Fibroblast of lung (primary cell): ENCODE measurements at regions not wholly inside any gene's neighbourhood (a gene's known extent, or its start where the extent isn't known, plus 50 kb on each side); places are given as distances from the start of the nearest gene placed in this dataset.
A peak's percentile ranks its signal among the peaks of the same experiment; 100 is the strongest.

Experiments
- DNase-seq, 2 donors: peaks; one replicate each; pipeline versions ENCODE4 v3.0.0 to v3.0.0-alpha.2; 2010; ENCODE audit warnings: low read depth in 2 of 2
- H2AFZ ChIP-seq: 2 replicates; pipeline ENCODE4 v1.5.1; 2012; ENCODE audit warnings: low read length, control low read depth, inconsistent platforms
- H3K27ac ChIP-seq: 2 replicates; pipeline ENCODE4 v1.5.1; 2011; ENCODE audit warnings: low read length, control low read depth; ENCODE audit not compliant: insufficient read depth
- H3K27me3 ChIP-seq: 2 replicates; pipeline ENCODE4 v1.5.1; 2011; ENCODE audit warnings: mild to moderate bottlenecking, low read length; ENCODE audit not compliant: control insufficient read depth, insufficient read depth
- H3K36me3 ChIP-seq: 2 replicates; pipeline ENCODE4 v1.5.1; 2011; ENCODE audit warnings: low read length; ENCODE audit not compliant: control insufficient read depth, insufficient read depth
- H3K4me1 ChIP-seq: 2 replicates; pipeline ENCODE4 v1.5.1; 2011; ENCODE audit warnings: low read length; ENCODE audit not compliant: control insufficient read depth, insufficient read depth; ENCODE audit errors: extremely low read depth
- H3K4me2 ChIP-seq: 2 replicates; pipeline ENCODE4 v1.5.1; 2011; ENCODE audit warnings: low read length, control low read depth; ENCODE audit not compliant: insufficient read depth; ENCODE audit errors: extremely low read depth
- H3K4me3 ChIP-seq, 4 experiments: fragments of 200-600 bp in 1 of 4; sonication (generic) in 1 of 4; replicated peaks in 1 of 4; 2 replicates each; pipeline ENCODE4 v1.5.1; 2011 to 2016; ENCODE audit warnings: low read length in 4 of 4, low read depth in 3 of 4, mild to moderate bottlenecking in 3 of 4, control low read depth in 2 of 4, inconsistent platforms in 1 of 4, mixed read lengths in 1 of 4; ENCODE audit not compliant: insufficient read depth in 1 of 4; ENCODE audit errors: control extremely low read depth in 1 of 4
- H3K79me2 ChIP-seq: 2 replicates; pipeline ENCODE4 v1.5.1; 2012; ENCODE audit warnings: mild to moderate bottlenecking, low read length, inconsistent platforms; ENCODE audit not compliant: control insufficient read depth, insufficient read depth
- H3K9ac ChIP-seq: 2 replicates; pipeline ENCODE4 v1.5.1; 2011; ENCODE audit warnings: mild to moderate bottlenecking, low read length, control low read depth; ENCODE audit not compliant: insufficient read depth
- H3K9me3 ChIP-seq: 2 replicates; pipeline ENCODE4 v1.5.1; 2012; ENCODE audit warnings: low read depth, low read length; ENCODE audit not compliant: control insufficient read depth, insufficient read depth
- H4K20me1 ChIP-seq: 2 replicates; pipeline ENCODE4 v1.5.1; 2011; ENCODE audit warnings: low read length; ENCODE audit not compliant: control insufficient read depth, insufficient read depth; ENCODE audit errors: extremely low read depth
- CTCF ChIP-seq, 2 donors: IDR thresholded peaks in 1 of 2; conservative IDR thresholded peaks in 1 of 2; 1 replicate in 1 of 2; 2 replicates in 1 of 2; pipeline ENCODE4 v1.5.1; 2011 to 2012; ENCODE audit warnings: low read length in 2 of 2, control low read depth in 1 of 2, inconsistent platforms in 1 of 2, low read depth in 1 of 2, mild to moderate bottlenecking in 1 of 2
- EZH2 ChIP-seq: IDR thresholded peaks from 2 replicates; pipeline ENCODE4 v1.5.1; 2012; ENCODE audit warnings: low read length, control low read depth, mild to moderate bottlenecking; ENCODE audit errors: missing control alignments

GRCh38 chr16:62712566-62712965 is 676.3 kb upstream of the CDH8 start:
- H3K9ac ChIP-seq = no peak overlapping the region

DNA sequence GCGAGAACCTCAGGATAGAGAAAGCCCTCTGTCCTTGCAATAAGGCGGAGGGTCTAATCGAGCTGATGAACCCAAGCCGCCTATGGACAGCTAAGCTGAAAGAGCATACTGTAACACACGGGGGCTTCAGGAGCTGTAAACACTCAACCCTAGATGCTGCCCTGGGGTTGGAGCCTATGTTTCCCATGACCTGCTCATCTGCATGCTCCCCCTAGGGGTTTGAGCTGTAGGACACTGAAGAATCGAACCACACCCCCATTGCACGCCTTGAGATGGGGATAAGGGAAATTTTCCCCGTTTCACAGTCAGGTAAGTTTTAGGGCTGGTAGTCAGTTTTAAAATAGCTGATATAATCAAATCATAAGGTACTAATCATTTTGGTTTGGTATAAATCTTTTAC is 675.6 kb upstream of the CDH8 start:
- H3K9me3 ChIP-seq = no peaks in the 10 kb centered on the region
- no peaks in the 10 kb centered on the region for H3K4me1 ChIP-seq
- H3K27me3 ChIP-seq = no peaks in the 10 kb centered on the region
- H3K79me2 ChIP-seq = no peaks in the 10 kb centered on the region
- H3K9ac ChIP-seq = no peak overlapping the region
- H3K27ac ChIP-seq = no peak overlapping the region
- H2AFZ ChIP-seq = no peak overlapping the region
- H3K4me2 ChIP-seq = no peak overlapping the region
- TF ChIP-seq EZH2 (no peak), CTCF (conservative IDR thresholded peaks at IDR 0.05 in 1 of 2, IDR thresholded peaks at IDR 0.05 in 1 of 2; ENCODE audit: low read depth in 1 of 2, low read length in 2 of 2) (no peak)
- H3K4me3 ChIP-seq = no peak overlapping the region
- H3K36me3 ChIP-seq = no peaks in the 10 kb centered on the region
- no peaks in the 10 kb centered on the region for H4K20me1 ChIP-seq
- no peak for DNase-seq

More at GRCh38 chr16:62712566-62712965, 676.3 kb upstream of the CDH8 start:
- Histone ChIP-seq H2AFZ (no peak overlapping the region), H3K4me1 (no peaks in the 10 kb centered on the region), H3K36me3 (no peaks in the 10 kb centered on the region), H3K4me3 (no peak overlapping the region), H3K27ac (no peak overlapping the region), H4K20me1 (no peaks in the 10 kb centered on the region), H3K79me2 (no peaks in the 10 kb centered on the region), H3K27me3 (no peaks in the 10 kb centered on the region), H3K4me2 (no peak overlapping the region), H3K9me3 (no peaks in the 10 kb centered on the region)
- DNase-seq = peak in 1 of 2 donors; percentile 0
- TF ChIP-seq CTCF (conservative IDR thresholded peaks at IDR 0.05 in 1 of 2, IDR thresholded peaks at IDR 0.05 in 1 of 2; ENCODE audit: low read depth in 1 of 2, low read length in 2 of 2) = no peak
- no peak for TF ChIP-seq EZH2

DNA sequence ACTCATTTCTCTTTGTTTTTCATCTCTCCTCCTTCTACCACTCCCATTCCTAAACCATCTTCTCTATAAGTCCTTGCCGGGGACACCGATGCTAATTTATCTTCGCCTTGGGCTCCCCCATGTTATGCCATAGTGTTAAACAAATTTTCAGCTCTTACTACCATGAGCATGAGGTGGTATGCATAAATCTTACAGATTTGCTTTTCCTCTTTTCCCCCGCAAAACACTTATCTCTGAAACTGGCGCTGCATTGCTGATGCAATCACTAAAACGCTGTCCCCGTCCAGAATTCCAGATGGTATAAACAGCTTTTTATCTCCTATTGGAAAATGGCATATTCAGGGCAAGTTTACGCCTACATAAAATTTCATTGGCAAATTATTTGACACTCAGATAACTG is 673.6 kb upstream of the CDH8 start:
- no peak overlapping the region for H3K4me3 ChIP-seq
- no peak overlapping the region for H3K4me2 ChIP-seq
- TF ChIP-seq EZH2 = no peak
- TF ChIP-seq CTCF (conservative IDR thresholded peaks at IDR 0.05 in 1 of 2, IDR thresholded peaks at IDR 0.05 in 1 of 2; ENCODE audit: low read depth in 1 of 2, low read length in 2 of 2) = no peak

More for the DNA sequence above, 673.6 kb upstream of the CDH8 start:
- no peak overlapping the region for H3K9ac ChIP-seq
- H3K4me1 ChIP-seq = no peaks in the 10 kb centered on the region
- no peaks in the 10 kb centered on the region for H3K27me3 ChIP-seq
- H3K9me3 ChIP-seq = no peaks in the 10 kb centered on the region
- no peak overlapping the region for H2AFZ ChIP-seq
- H3K36me3 ChIP-seq = no peaks in the 10 kb centered on the region
- H3K79me2 ChIP-seq = no peaks in the 10 kb centered on the region
- H3K27ac ChIP-seq = no peak overlapping the region
- DNase-seq = no peak
- H4K20me1 ChIP-seq = no peaks in the 10 kb centered on the region
